PC-9 (cell line): ENCODE measurements at regions not wholly inside any gene's neighbourhood (a gene's known extent, or its start where the extent isn't known, plus 50 kb on each side); places are given as distances from the start of the nearest gene placed in this dataset.
"Not testable (repeated sequence)": the region's sequence is repeated elsewhere in the genome, so short reads cannot be mapped to it uniquely, and the experiment has no call there.

Experiments used
- EZH2 ChIP-seq: fragments of 200-600 bp; sonication (generic); IDR thresholded peaks from 2 replicates; pipeline ENCODE4 v1.8.0; 2017; ENCODE audit warnings: antibody characterized with exemption, low read depth
- TF ChIP-seq, protein P1 (sequence below): fragments of 200-600 bp; sonication (generic); conservative IDR thresholded peaks from 2 replicates; pipeline ENCODE4 v1.6.1; 2017; ENCODE audit warnings: mixed run types, antibody characterized with exemption, mild to moderate bottlenecking, moderate library complexity

DNA sequence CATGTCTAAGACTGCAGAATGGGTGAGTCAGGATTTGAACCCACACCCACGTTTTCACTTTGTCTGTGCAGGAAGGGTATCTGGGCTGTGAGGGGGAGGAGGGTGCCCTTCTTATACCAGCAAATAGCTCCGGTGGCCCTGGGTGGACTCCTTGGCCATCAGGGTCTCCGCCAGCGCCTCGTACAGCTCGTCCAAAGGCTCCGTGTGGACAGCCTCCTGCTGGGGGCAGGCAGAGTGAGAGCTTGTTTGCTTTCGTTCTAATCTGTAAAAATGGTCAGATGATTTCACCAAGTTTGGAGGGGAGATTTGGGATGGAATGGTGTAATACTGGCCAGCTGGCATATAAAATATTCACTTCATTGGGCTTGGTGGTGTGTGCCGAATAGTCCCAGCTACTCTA lies 111.7 kb upstream of the CCZ1B start:
- TF ChIP-seq, protein P1, sequence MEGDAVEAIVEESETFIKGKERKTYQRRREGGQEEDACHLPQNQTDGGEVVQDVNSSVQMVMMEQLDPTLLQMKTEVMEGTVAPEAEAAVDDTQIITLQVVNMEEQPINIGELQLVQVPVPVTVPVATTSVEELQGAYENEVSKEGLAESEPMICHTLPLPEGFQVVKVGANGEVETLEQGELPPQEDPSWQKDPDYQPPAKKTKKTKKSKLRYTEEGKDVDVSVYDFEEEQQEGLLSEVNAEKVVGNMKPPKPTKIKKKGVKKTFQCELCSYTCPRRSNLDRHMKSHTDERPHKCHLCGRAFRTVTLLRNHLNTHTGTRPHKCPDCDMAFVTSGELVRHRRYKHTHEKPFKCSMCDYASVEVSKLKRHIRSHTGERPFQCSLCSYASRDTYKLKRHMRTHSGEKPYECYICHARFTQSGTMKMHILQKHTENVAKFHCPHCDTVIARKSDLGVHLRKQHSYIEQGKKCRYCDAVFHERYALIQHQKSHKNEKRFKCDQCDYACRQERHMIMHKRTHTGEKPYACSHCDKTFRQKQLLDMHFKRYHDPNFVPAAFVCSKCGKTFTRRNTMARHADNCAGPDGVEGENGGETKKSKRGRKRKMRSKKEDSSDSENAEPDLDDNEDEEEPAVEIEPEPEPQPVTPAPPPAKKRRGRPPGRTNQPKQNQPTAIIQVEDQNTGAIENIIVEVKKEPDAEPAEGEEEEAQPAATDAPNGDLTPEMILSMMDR = not testable (repeated sequence)
- not testable (repeated sequence) for TF ChIP-seq EZH2
